Stomach (tissue), 4 donors: ENCODE measurements at regions not wholly inside any gene's neighbourhood (a gene's known extent, or its start where the extent isn't known, plus 50 kb on each side); places are given as distances from the start of the nearest gene placed in this dataset.

Experiments used
- POLR2A ChIP-seq, 4 donors: fragments of 450-650 bp; IDR thresholded peaks; one replicate each; pipeline ENCODE4 v1.6.1; 2016; ENCODE audit warnings: antibody characterized with exemption in 4 of 4, control low read depth in 2 of 4, mild to moderate bottlenecking in 1 of 4, moderate library complexity in 1 of 4
- POLR2AphosphoS5 ChIP-seq, 3 donors: sonication (generic); formaldehyde crosslinking; IDR thresholded peaks; one replicate each; pipeline ENCODE4 v1.6.1; 2016; ENCODE audit warnings: antibody characterized with exemption in 3 of 3
- TF ChIP-seq, protein P1 (sequence below), 7 experiments: fragments of 450-650 bp in 4 of 7; fragments of 200-600 bp in 3 of 7; sonication (generic) in 3 of 7; IDR thresholded peaks; one replicate each; pipeline ENCODE4 v1.5.1; 2016 to 2019; ENCODE audit warnings: antibody characterized with exemption in 7 of 7, control low read depth in 2 of 7, mild to moderate bottlenecking in 1 of 7

DNA sequence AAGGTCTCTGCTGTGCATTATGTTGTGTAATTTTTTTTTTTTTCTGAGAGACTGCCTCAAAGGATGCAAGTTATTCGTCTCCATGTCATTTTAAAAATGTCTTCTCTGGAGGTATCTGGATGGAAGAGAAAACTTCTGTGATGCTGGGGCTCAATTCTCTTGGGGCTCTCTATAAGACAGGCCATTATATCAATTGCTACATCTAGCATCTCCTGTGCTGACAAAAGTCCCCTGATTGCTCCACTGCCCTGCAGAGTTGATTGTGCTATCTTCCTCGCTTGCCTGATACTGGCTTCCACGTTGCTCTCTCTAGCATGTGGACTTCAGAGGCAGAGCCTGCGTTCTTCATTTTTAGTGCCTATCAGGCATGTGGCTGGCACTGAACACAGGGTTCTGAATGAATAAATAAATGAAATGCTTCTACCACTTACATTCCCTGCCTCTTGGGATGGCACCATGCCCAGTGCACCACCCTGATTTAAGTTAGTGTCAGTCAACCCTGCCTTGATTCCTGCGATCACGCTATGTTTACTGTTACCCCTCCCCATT lies 1035.5 kb upstream of the EEF2KMT start:
- TF ChIP-seq, protein P1, sequence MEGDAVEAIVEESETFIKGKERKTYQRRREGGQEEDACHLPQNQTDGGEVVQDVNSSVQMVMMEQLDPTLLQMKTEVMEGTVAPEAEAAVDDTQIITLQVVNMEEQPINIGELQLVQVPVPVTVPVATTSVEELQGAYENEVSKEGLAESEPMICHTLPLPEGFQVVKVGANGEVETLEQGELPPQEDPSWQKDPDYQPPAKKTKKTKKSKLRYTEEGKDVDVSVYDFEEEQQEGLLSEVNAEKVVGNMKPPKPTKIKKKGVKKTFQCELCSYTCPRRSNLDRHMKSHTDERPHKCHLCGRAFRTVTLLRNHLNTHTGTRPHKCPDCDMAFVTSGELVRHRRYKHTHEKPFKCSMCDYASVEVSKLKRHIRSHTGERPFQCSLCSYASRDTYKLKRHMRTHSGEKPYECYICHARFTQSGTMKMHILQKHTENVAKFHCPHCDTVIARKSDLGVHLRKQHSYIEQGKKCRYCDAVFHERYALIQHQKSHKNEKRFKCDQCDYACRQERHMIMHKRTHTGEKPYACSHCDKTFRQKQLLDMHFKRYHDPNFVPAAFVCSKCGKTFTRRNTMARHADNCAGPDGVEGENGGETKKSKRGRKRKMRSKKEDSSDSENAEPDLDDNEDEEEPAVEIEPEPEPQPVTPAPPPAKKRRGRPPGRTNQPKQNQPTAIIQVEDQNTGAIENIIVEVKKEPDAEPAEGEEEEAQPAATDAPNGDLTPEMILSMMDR (IDR thresholded peaks at IDR 0.05) = no peak
- TF ChIP-seq POLR2AphosphoS5 (IDR thresholded peaks at IDR 0.05) (no peak), POLR2A (IDR thresholded peaks at IDR 0.05) (no peak)
